MM.1S (cell line): ENCODE measurements at regions not wholly inside any gene's neighbourhood (a gene's known extent, or its start where the extent isn't known, plus 50 kb on each side); places are given as distances from the start of the nearest gene placed in this dataset.

Source experiments
- DNase-seq: peaks from one replicate; pipeline ENCODE4 v3.0.0-alpha.2; 2015
- H2AFZ ChIP-seq: fragments of 300-600 bp; sonication (generic); 2 replicates; pipeline ENCODE4 v1.6.0; 2016; ENCODE audit warnings: antibody characterized with exemption, low read length
- H3F3A ChIP-seq: fragments of 300-600 bp; sonication (generic); 2 replicates; pipeline ENCODE4 v1.6.1; 2016; ENCODE audit warnings: mild to moderate bottlenecking, antibody characterized with exemption, low read length, moderate library complexity, mixed read lengths; ENCODE audit not compliant: insufficient read depth
- H3K27ac ChIP-seq: fragments of 300-600 bp; sonication (generic); 2 replicates; pipeline ENCODE4 v1.5.1; 2016; ENCODE audit warnings: mild to moderate bottlenecking, low read length
- H3K27me3 ChIP-seq: fragments of 300-600 bp; sonication (generic); replicated peaks from 2 replicates; pipeline ENCODE4 v1.6.0; 2016; ENCODE audit warnings: low read length; ENCODE audit not compliant: insufficient read depth
- H3K36me3 ChIP-seq: fragments of 300-600 bp; sonication (generic); replicated peaks from 2 replicates; pipeline ENCODE4 v1.6.1; 2016; ENCODE audit warnings: mild to moderate bottlenecking, low read length, mixed read lengths; ENCODE audit not compliant: insufficient read depth
- H3K4me1 ChIP-seq: fragments of 300-600 bp; sonication (generic); 2 replicates; pipeline ENCODE4 v1.6.1; 2016; ENCODE audit warnings: low read length, mixed read lengths
- H3K4me2 ChIP-seq: fragments of 300-600 bp; sonication (generic); 2 replicates; pipeline ENCODE4 v1.6.0; 2016; ENCODE audit warnings: low read depth, low read length
- H3K4me3 ChIP-seq: fragments of 300-600 bp; sonication (generic); 2 replicates; pipeline ENCODE4 v1.5.1; 2016; ENCODE audit warnings: low read length, mixed read lengths
- H3K79me2 ChIP-seq: fragments of 300-600 bp; sonication (generic); 2 replicates; pipeline ENCODE4 v1.6.1; 2016; ENCODE audit warnings: mixed run types, low read length, mixed read lengths
- H3K9ac ChIP-seq: fragments of 300-600 bp; sonication (generic); 2 replicates; pipeline ENCODE4 v1.6.1; 2016; ENCODE audit warnings: low read length, mixed read lengths
- H3K9me2 ChIP-seq: fragments of 300-600 bp; sonication (generic); replicated peaks from 2 replicates; pipeline ENCODE4 v1.6.1; 2016; ENCODE audit warnings: mild to moderate bottlenecking, low read length, mixed read lengths; ENCODE audit not compliant: insufficient read depth
- H3K9me3 ChIP-seq: fragments of 300-600 bp; sonication (generic); replicated peaks from 2 replicates; pipeline ENCODE4 v1.6.1; 2016; ENCODE audit warnings: mild to moderate bottlenecking, low read length, mixed read lengths; ENCODE audit not compliant: insufficient read depth
- H4K20me1 ChIP-seq: fragments of 300-600 bp; sonication (generic); 2 replicates; pipeline ENCODE4 v1.6.1; 2016; ENCODE audit warnings: mild to moderate bottlenecking, low read length, moderate library complexity, mixed read lengths; ENCODE audit not compliant: insufficient read depth
- EZH2 ChIP-seq: fragments of 300-600 bp; sonication (generic); optimal IDR thresholded peaks from 2 replicates; pipeline ENCODE3; 2017; ENCODE audit warnings: low read depth, mild to moderate bottlenecking, antibody characterized with exemption, low read length, mixed read lengths
- EZH2phosphoT487 ChIP-seq: fragments of 300-600 bp; sonication (generic); IDR thresholded peaks from 2 replicates; pipeline ENCODE4 v1.6.1; 2018; ENCODE audit warnings: antibody characterized with exemption, low read length
- TF ChIP-seq, protein P1 (sequence below): fragments of 300-600 bp; sonication (generic); IDR thresholded peaks from 2 replicates; pipeline ENCODE4 v1.5.1; 2016; ENCODE audit warnings: antibody characterized with exemption, low read length, mixed read lengths

DNA sequence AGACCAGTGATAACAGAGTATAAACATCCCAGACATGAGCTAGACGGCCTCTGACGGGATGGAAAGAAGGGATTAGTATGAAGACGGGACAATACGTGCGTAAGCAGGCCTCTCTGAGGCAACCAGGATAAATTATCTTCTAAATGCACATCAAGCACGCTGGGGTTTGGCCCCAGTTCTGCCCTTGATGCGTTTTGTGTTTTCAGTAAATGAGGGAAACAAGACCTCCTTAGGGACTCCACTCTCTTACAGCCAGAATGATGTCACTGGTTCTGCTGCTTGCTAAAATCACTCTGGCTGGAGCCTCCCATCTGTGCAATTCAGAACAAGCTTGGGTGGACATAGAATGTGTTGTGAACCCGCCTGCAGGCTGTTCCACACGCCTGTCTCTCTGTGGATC is 156.0 kb upstream of the MCTP2 start:
- H4K20me1 ChIP-seq, result no peaks in the 10 kb centered on the region
- H3K4me1 ChIP-seq, result no peaks in the 10 kb centered on the region
- H3K27me3 ChIP-seq, result peaks cover 7% of the 10 kb centered on the region; the same call in 1 of the 2 replicates
- no peaks in the 10 kb centered on the region for H3K36me3 ChIP-seq
- no peaks in the 10 kb centered on the region for H3K9me2 ChIP-seq
- H3K27ac ChIP-seq, result no peak overlapping the region
- H3K79me2 ChIP-seq, result no peaks in the 10 kb centered on the region
- TF ChIP-seq EZH2phosphoT487, result no peak
- TF ChIP-seq, protein P1, sequence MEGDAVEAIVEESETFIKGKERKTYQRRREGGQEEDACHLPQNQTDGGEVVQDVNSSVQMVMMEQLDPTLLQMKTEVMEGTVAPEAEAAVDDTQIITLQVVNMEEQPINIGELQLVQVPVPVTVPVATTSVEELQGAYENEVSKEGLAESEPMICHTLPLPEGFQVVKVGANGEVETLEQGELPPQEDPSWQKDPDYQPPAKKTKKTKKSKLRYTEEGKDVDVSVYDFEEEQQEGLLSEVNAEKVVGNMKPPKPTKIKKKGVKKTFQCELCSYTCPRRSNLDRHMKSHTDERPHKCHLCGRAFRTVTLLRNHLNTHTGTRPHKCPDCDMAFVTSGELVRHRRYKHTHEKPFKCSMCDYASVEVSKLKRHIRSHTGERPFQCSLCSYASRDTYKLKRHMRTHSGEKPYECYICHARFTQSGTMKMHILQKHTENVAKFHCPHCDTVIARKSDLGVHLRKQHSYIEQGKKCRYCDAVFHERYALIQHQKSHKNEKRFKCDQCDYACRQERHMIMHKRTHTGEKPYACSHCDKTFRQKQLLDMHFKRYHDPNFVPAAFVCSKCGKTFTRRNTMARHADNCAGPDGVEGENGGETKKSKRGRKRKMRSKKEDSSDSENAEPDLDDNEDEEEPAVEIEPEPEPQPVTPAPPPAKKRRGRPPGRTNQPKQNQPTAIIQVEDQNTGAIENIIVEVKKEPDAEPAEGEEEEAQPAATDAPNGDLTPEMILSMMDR, result no peak
- no peak for TF ChIP-seq EZH2
- no peak overlapping the region for H3K4me3 ChIP-seq
- H2AFZ ChIP-seq, result no peak overlapping the region
- H3K9ac ChIP-seq, result no peak overlapping the region
- no peaks in the 10 kb centered on the region for H3K9me3 ChIP-seq
- H3K4me2 ChIP-seq, result no peak overlapping the region
- no peak for DNase-seq
- no peaks in the 10 kb centered on the region for H3F3A ChIP-seq

DNA sequence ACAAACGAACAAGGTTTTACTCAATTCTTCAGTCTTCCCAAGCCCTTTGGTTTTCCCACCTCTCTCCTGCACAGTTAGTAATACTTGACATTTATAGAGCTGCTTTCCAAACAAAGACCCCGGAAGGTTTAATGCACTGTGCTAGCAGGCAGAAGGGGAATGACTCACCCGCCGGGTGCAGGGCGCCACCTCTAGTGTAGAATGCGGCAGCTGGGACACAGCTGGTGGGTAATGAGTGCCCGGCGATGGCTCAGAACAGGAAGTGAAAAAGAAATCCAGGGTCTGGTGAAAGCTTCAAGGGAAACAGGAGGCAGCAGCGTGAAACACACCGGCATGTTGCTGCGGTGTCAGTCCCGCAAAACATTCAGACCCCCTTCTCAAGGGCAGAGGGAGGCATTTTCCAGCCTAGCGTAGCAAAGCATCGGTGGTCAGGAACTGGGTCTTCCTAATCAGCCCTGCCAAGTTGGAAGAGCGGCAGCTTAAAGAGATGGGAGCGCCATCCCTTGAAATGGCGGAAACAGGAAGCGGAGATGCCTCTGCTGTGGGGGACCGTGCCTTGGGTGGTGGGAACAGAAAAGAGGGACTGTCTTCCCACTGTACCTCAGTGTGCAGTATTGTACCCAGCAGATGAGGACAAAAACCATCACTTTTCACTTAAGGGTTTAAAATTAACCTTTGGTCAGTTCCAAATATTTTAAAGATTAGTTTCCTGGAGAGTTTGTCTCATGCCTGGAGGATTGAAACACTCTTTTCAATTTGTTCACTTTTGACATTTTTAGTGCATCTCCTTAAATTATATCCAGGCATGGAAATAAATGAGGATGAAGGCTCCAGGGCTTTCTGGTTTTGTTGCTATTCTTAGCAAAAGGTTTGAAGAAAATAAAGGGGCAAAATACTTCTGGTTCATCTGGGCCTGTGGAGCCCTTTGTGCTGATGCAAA is 160.7 kb upstream of the MCTP2 start:
- Histone ChIP-seq H3K27me3 (no peaks in the 10 kb centered on the region), H3K79me2 (no peaks in the 10 kb centered on the region), H4K20me1 (no peaks in the 10 kb centered on the region), H3K27ac (no peak overlapping the region), H3K9me2 (no peaks in the 10 kb centered on the region), H3K9ac (no peak overlapping the region), H2AFZ (no peak overlapping the region), H3K9me3 (no peaks in the 10 kb centered on the region), H3K36me3 (no peaks in the 10 kb centered on the region), H3K4me1 (no peaks in the 10 kb centered on the region), H3K4me3 (no peak overlapping the region), H3K4me2 (no peak overlapping the region), H3F3A (no peaks in the 10 kb centered on the region)
- no peak for DNase-seq
- TF ChIP-seq EZH2, result no peak
- no peak for TF ChIP-seq EZH2phosphoT487
- TF ChIP-seq, protein P1, result no peak

DNA sequence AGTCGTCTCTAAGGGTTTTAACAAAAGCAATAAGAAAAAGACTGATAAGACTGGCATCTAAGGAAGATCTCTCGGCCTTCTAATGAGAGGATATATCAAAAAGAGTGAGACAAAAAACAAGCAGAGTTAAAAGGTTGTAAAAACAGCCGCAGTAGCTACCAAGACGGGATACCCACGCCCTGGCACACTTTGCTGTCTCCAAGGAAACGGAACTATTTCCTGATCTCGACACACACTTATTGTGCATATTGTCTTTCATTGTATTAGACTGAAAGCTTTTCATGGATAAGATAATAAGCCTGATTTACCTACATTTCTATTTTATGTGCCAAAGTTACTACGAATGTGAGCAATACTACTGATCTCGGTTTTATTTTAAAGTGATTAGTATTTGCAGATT is 161.5 kb upstream of the MCTP2 start:
- Histone ChIP-seq H3K27ac (no peak overlapping the region), H3K4me3 (no peak overlapping the region), H2AFZ (no peak overlapping the region), H3K9me3 (no peaks in the 10 kb centered on the region), H3K79me2 (no peaks in the 10 kb centered on the region), H4K20me1 (no peaks in the 10 kb centered on the region), H3K9me2 (no peaks in the 10 kb centered on the region), H3K4me1 (no peaks in the 10 kb centered on the region), H3K9ac (no peak overlapping the region), H3K27me3 (no peaks in the 10 kb centered on the region), H3K36me3 (no peaks in the 10 kb centered on the region), H3K4me2 (no peak overlapping the region), H3F3A (no peaks in the 10 kb centered on the region)
- DNase-seq, result no peak
- TF ChIP-seq, protein P1, result no peak
- TF ChIP-seq EZH2phosphoT487, result no peak
- TF ChIP-seq EZH2, result no peak
